ENCODE measurements at regions not wholly inside any gene's neighbourhood (a gene's known extent, or its start where the extent isn't known, plus 50 kb on each side); places are given as distances from the start of the nearest gene placed in this dataset.

GRCh38 chr3:178137206-178137605 lies 399.0 kb upstream of the KCNMB2 start (continued):
- TF ChIP-seq RBBP5 (IDR thresholded peaks at IDR 0.05; ENCODE audit: borderline replicate concordance, low read depth, low read length): no peak

GRCh38 chr3:178137831-178138230 lies 398.4 kb upstream of the KCNMB2 start:
- Histone ChIP-seq H2BK15ac (ENCODE audit: low read length) (no peak overlapping the region), H3K23me2 (ENCODE audit: low read depth, low read length) (no peaks in the 10 kb centered on the region), H2AK5ac (ENCODE audit: low read depth, low read length) (no peak overlapping the region), H3K9me3 (ENCODE audit: insufficient read depth in 2 of 2, low read depth in 1 of 2, low read length in 1 of 2) (no peaks in the 10 kb centered on the region), H2BK120ac (replicated peaks; ENCODE audit: low read depth, low read length) (no peak overlapping the region), H4K5ac (ENCODE audit: insufficient read length, low read depth, low read length) (no peak overlapping the region), H2BK5ac (ENCODE audit: low read depth, low read length) (no peak overlapping the region), H3K27ac (ENCODE audit: low read depth, low read length) (no peak overlapping the region), H3K14ac (ENCODE audit: insufficient read length) (no peak overlapping the region), H3K4me3 (ENCODE audit: extremely low read depth in 1 of 4, insufficient read depth in 2 of 4, low read depth in 3 of 4, low read length in 4 of 4) (no peak overlapping the region), H4K91ac (replicated peaks; ENCODE audit: insufficient read length, low read length) (no peak overlapping the region), H2AFZ (ENCODE audit: low read length) (no peak overlapping the region), H3K9ac (replicated peaks in 1 of 4; ENCODE audit: extremely low read depth in 1 of 4, low read depth in 3 of 4, low read length in 3 of 4) (no peak overlapping the region), H3K4ac (replicated peaks; ENCODE audit: insufficient read length, low read depth, low read length) (no peak overlapping the region), H3K36me3 (ENCODE audit: control insufficient read depth in 2 of 4, insufficient read depth in 4 of 4, low read length in 3 of 4) (no peaks in the 10 kb centered on the region), H2BK12ac (ENCODE audit: low read depth, low read length) (no peak overlapping the region), H3K4me1 (replicated peaks in 1 of 4; ENCODE audit: control insufficient read depth in 3 of 4, insufficient read depth in 4 of 4, low read length in 3 of 4) (no peaks in the 10 kb centered on the region), H3K79me2 (ENCODE audit: control insufficient read depth in 1 of 2, insufficient read depth in 2 of 2, low read length in 2 of 2) (no peaks in the 10 kb centered on the region), H4K8ac (ENCODE audit: extremely low read depth, insufficient read depth, low read length) (no peak overlapping the region), H3K23ac (ENCODE audit: insufficient read length) (no peak overlapping the region), H3K56ac (replicated peaks; ENCODE audit: insufficient read length, low read depth, low read length) (no peak overlapping the region), H3K4me2 (ENCODE audit: insufficient read depth in 1 of 2, low read depth in 2 of 2, low read length in 2 of 2) (no peak overlapping the region), H3K27me3 (replicated peaks in 1 of 4; ENCODE audit: control insufficient read depth in 3 of 4, extremely low read depth in 1 of 4, insufficient read depth in 3 of 4, low read length in 3 of 4) (no peaks in the 10 kb centered on the region), H3K18ac (ENCODE audit: extremely low read depth, low read length) (no peak overlapping the region), H2BK20ac (ENCODE audit: low read length) (no peak overlapping the region), H3K79me1 (ENCODE audit: low read depth, low read length) (no peaks in the 10 kb centered on the region), H4K20me1 (replicated peaks in 1 of 2; ENCODE audit: control insufficient read depth in 1 of 2, insufficient read depth in 2 of 2, low read length in 2 of 2) (no peaks in the 10 kb centered on the region)
- ChIA-PET POLR2A (ENCODE audit: partially characterized antibody) (no interaction called here), CTCF (ENCODE audit: partially characterized antibody) (no interaction called here)
- no peak for TF ChIP-seq TAF7 (optimal IDR thresholded peaks at IDR 0.05; ENCODE audit: borderline replicate concordance, low read depth, low read length)
- TF ChIP-seq, protein P1, sequence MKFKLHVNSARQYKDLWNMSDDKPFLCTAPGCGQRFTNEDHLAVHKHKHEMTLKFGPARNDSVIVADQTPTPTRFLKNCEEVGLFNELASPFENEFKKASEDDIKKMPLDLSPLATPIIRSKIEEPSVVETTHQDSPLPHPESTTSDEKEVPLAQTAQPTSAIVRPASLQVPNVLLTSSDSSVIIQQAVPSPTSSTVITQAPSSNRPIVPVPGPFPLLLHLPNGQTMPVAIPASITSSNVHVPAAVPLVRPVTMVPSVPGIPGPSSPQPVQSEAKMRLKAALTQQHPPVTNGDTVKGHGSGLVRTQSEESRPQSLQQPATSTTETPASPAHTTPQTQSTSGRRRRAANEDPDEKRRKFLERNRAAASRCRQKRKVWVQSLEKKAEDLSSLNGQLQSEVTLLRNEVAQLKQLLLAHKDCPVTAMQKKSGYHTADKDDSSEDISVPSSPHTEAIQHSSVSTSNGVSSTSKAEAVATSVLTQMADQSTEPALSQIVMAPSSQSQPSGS (IDR thresholded peaks at IDR 0.05; ENCODE audit: low read length): no peak
- no peak for TF ChIP-seq SAP30 (IDR thresholded peaks at IDR 0.05; ENCODE audit: insufficient read depth, insufficient replicate concordance, low read length)
- no peak for TF ChIP-seq KDM4A (IDR thresholded peaks at IDR 0.05; ENCODE audit: low read depth, low read length, severe bottlenecking)
- no peak for TF ChIP-seq SP2 (IDR thresholded peaks at IDR 0.05; ENCODE audit: low read length)
- TF ChIP-seq POU5F1 (IDR thresholded peaks at IDR 0.05; ENCODE audit: low read depth, low read length): no peak
- no peak for TF ChIP-seq KDM5A (IDR thresholded peaks at IDR 0.05; ENCODE audit: low read length)
- TF ChIP-seq SIN3A (conservative IDR thresholded peaks at IDR 0.05 in 1 of 2, IDR thresholded peaks at IDR 0.05 in 1 of 2; ENCODE audit: low read depth in 1 of 2, low read length in 2 of 2): no peak
- DNase-seq (ENCODE audit: low read depth in 1 of 2, low spot score in 2 of 2) (no peak), FAIRE-seq (no peak)
- WGBS, 2 experiments (ENCODE audit: extremely low coverage in 1 of 2, insufficient coverage in 1 of 2, insufficient read length in 1 of 2, insufficient replicate concordance in 2 of 2, low coverage in 1 of 2, low lambda C conversion rate in 2 of 2, missing lambda C conversion rate in 1 of 2): 92% methylated on average over 3 of the region's 3 CpGs; no CpG with 5 or more reads in 1 of the 2 experiments
